Thoracic aorta (tissue), 2 donors: ENCODE measurements at regions not wholly inside any gene's neighbourhood (a gene's known extent, or its start where the extent isn't known, plus 50 kb on each side); places are given as distances from the start of the nearest gene placed in this dataset.

ENCODE experiments used
- ATAC-seq: fragments of 150-250 bp; one replicate; pipeline ENCODE4 v1.8.0; 2017; ENCODE audit warnings: low read depth; ENCODE audit not compliant: insufficient number of reproducible peaks, low FRiP score
- DNase-seq: peaks from one replicate; pipeline ENCODE4 v3.0.0-alpha.2; 2020; ENCODE audit warnings: low spot score
- H3K27ac ChIP-seq, 2 donors: fragments of 200-600 bp; sonication (generic); 1 replicate in 1 of 2; 2 replicates in 1 of 2; pipeline ENCODE4 v1.5.1; 2016; ENCODE audit warnings: mild to moderate bottlenecking in 2 of 2, moderate library complexity in 2 of 2
- H3K27me3 ChIP-seq: fragments of 200-600 bp; sonication (generic); replicated peaks from 2 replicates; pipeline ENCODE4 v1.6.0; 2016; ENCODE audit warnings: mild to moderate bottlenecking; ENCODE audit not compliant: insufficient read depth
- H3K36me3 ChIP-seq: fragments of 200-600 bp; sonication (generic); one replicate; pipeline ENCODE4 v1.5.1; 2016
- H3K4me1 ChIP-seq, 2 donors: fragments of 200-600 bp; sonication (generic); 1 replicate in 1 of 2; 2 replicates in 1 of 2; pipeline versions ENCODE4 v1.5.1 to v1.6.0; 2016; ENCODE audit warnings: low read depth in 2 of 2, mild to moderate bottlenecking in 1 of 2; ENCODE audit not compliant: control insufficient read depth in 1 of 2
- H3K4me3 ChIP-seq: fragments of 200-600 bp; sonication (generic); 2 replicates; pipeline ENCODE4 v1.5.1; 2016; ENCODE audit warnings: mild to moderate bottlenecking
- H3K9me3 ChIP-seq: fragments of 200-600 bp; sonication (generic); 2 replicates; pipeline ENCODE4 v1.5.1; 2016
- CTCF ChIP-seq: fragments of 200-600 bp; sonication (generic); IDR thresholded peaks from one replicate; pipeline ENCODE4 v1.5.1; 2019; ENCODE audit warnings: antibody characterized with exemption

DNA sequence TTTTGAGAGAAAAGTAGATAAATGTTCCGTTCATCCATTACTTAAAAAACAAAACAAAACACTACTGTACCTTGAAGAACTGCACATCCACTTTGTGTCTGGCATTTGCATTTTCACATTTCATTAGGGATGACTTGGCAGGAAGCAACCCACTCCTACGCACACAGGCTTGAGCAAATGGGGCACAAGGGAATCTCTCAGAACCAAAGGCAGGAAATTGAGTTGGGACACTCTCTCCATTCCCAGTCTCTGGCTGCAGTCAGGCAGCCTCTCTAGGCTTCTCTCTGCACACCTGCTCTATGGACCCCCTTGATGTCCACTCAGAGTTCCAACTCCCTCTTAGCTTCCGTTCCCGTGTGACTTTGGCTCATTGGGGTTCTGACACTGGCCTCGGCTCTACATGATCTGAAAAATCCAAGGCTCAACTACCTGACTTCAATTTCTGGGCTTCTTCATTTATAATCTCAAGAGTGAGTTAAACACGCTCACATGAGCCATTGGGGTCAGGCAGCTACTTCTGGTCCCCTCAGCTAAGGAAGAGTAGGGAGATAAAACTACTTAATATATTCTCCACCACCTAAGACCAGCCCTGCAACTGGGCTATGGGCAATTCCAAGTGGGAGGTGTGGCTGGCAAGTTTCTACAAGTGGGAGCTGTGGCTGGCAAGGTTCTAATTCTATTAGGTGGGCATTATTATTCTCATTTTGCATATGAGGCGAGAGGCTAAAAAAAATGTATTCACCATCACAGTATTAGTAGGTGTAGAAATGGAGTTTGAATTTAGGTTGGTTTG lies 251.9 kb downstream of the SOD2 start:
- H3K27me3 ChIP-seq = no peaks in the 10 kb centered on the region
- ATAC-seq (no peak), DNase-seq (no peak)
- no peaks in the 10 kb centered on the region for H3K9me3 ChIP-seq
- no peaks in the 10 kb centered on the region for H3K36me3 ChIP-seq
- no peaks in the 10 kb centered on the region for H3K4me1 ChIP-seq
- H3K4me3 ChIP-seq = no peak overlapping the region
- H3K27ac ChIP-seq = no peak overlapping the region
- no peak for TF ChIP-seq CTCF

DNA sequence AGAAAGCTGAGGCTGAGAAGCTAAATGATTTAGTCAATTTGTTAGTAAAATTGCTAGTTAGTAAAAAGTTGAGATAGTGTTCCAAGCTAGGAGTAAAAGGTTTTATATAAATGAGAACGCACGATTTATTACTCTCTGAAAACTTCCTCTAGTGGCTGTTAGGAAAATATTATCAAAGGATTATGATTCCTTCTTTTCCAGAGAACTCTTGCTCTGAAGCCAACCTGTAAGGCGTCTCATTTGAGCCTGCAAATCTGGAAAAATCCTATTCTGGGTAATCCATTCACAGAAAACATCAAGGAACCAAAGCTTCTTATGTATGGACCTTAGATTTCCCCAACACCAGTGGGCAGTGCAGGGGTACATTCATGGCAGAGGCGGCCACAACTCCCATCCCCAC lies 252.7 kb downstream of the SOD2 start:
- Histone ChIP-seq H3K27ac (no peak overlapping the region), H3K4me1 (no peaks in the 10 kb centered on the region), H3K4me3 (no peak overlapping the region), H3K36me3 (no peaks in the 10 kb centered on the region), H3K27me3 (no peaks in the 10 kb centered on the region), H3K9me3 (no peaks in the 10 kb centered on the region)
- ATAC-seq (no peak), DNase-seq (no peak)
- TF ChIP-seq CTCF = no peak

DNA sequence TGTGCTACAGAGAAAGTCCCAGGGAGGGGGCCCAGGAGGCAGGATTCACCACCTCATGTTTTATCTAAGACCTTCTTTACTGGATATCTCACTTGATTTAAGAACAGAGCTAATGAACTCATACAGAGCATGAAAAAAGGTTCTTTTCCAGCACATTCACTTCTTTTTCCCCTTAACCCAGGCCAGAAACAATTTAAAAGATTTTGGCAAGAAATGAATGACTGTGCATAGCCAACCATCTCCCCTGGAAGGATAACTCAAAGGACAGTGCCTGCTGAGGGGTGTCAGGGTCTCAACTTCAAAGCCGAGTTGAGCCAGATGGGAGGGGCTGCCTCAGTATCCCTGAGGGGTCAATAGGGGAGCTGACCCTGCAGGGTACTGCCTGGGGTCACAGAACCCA lies 253.4 kb downstream of the SOD2 start:
- Histone ChIP-seq H3K4me1 (no peaks in the 10 kb centered on the region), H3K9me3 (no peaks in the 10 kb centered on the region), H3K27me3 (no peaks in the 10 kb centered on the region), H3K36me3 (no peaks in the 10 kb centered on the region), H3K4me3 (no peak overlapping the region), H3K27ac (no peak overlapping the region)
- DNase-seq (no peak), ATAC-seq (no peak)
- TF ChIP-seq CTCF = no peak

- Histone ChIP-seq H3K4me3 (no peak overlapping the region), H3K4me1 (no peaks in the 10 kb centered on the region), H3K36me3 (no peaks in the 10 kb centered on the region), H3K27ac (no peak overlapping the region), H3K27me3 (no peaks in the 10 kb centered on the region), H3K9me3 (peaks cover 7% of the 10 kb centered on the region)
- no peak for TF ChIP-seq CTCF
- no peak for ATAC-seq
- no peak for DNase-seq
These were observed 254.9 kb downstream of the SOD2 start for GRCh38 chr6:159438106-159438505.

DNA sequence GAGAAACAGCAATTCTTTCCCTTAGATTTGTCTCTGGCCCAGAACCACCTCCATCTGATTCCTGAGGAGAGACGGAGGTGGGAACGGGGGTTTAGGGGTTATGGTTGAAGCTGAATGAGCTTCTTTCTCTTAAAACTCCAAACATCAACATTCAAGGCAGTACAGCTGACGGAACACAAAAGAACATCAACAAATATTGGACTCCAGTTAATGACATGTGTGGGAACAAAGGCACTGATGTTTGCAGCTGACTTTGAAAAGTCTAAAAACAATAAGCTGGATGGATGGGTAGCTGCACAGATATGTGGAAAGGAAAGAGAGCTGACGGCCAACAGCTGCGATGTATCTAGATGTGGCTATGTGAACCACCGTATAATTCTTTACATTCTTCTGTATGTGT lies 256.5 kb downstream of the SOD2 start:
- TF ChIP-seq CTCF = no peak

More for the DNA sequence above, 256.5 kb downstream of the SOD2 start:
- no peak for DNase-seq
- Histone ChIP-seq H3K4me1 (no peaks in the 10 kb centered on the region), H3K9me3 (peaks cover 7% of the 10 kb centered on the region), H3K27me3 (no peaks in the 10 kb centered on the region), H3K4me3 (no peak overlapping the region), H3K36me3 (no peaks in the 10 kb centered on the region), H3K27ac (no peak overlapping the region)
- no peak for ATAC-seq
